Right ventricle myocardium superior (tissue), 1 donor: ENCODE measurements at regions not wholly inside any gene's neighbourhood (a gene's known extent, or its start where the extent isn't known, plus 50 kb on each side); places are given as distances from the start of the nearest gene placed in this dataset.
"Not testable (repeated sequence)": the region's sequence is repeated elsewhere in the genome, so short reads cannot be mapped to it uniquely, and the experiment has no call there.

Source experiments
- ATAC-seq: fragments of 200-7000 bp; cut with Tn5 transposase; one replicate; pipeline ENCODE4 v1.9.1; 2020; ENCODE audit warnings: mild to moderate bottlenecking; ENCODE audit not compliant: poor library complexity
- DNase-seq: peaks from one replicate; pipeline ENCODE4 v3.0.0-alpha.2; 2020
- intact Hi-C: fragments of 100-400 bp; cut with DNase I; formaldehyde crosslinking; loops from one replicate; pipeline ENCODE4 v1.11.2; 2022
- donor health status: DM: no; HTN: yes; CAD: no; lungs with severe emphysema.

GRCh38 chr9:25816439-25816838, 138.2 kb upstream of the TUSC1 start:
- intact Hi-C loops: no loop called here
- ATAC-seq: no peak
- DNase-seq: no peak

- no peak for ATAC-seq
- no peak for DNase-seq
- intact Hi-C loops: no loop called here
Measured at GRCh38 chr9:25814023-25814422, 135.8 kb upstream of the TUSC1 start.

- ATAC-seq: no peak
- no peak for DNase-seq
- intact Hi-C loops: no loop called here
Measured at GRCh38 chr9:25813478-25813877, 135.2 kb upstream of the TUSC1 start.

- intact Hi-C loops: no loop called here
- no peak for DNase-seq
- ATAC-seq: no peak
Measured at GRCh38 chr9:25808554-25808953, 130.3 kb upstream of the TUSC1 start.

- intact Hi-C loops: no loop called here
- ATAC-seq (no peak), DNase-seq (no peak)
Measured at GRCh38 chr9:25804856-25805255, 126.6 kb upstream of the TUSC1 start.

- intact Hi-C loops, DNase-seq, ATAC-seq: not testable (repeated sequence)
Measured at GRCh38 chr9:25801989-25802388, 123.7 kb upstream of the TUSC1 start.

- no peak for ATAC-seq
- intact Hi-C loops: no loop called here
- DNase-seq: no peak
Measured at GRCh38 chr9:25773805-25774204, 95.6 kb upstream of the TUSC1 start.

- ATAC-seq: no peak
- intact Hi-C loops: no loop called here
- no peak for DNase-seq
Measured at GRCh38 chr9:25755951-25756350, 77.7 kb upstream of the TUSC1 start.

- intact Hi-C loops: no loop called here
Measured at GRCh38 chr9:25752398-25752797, 74.2 kb upstream of the TUSC1 start.

GRCh38 chr9:25742256-25742655, 64.0 kb upstream of the TUSC1 start:
- no peak for ATAC-seq
- intact Hi-C loops: no loop called here
- no peak for DNase-seq

More at GRCh38 chr9:25752398-25752797, 74.2 kb upstream of the TUSC1 start:
- ATAC-seq (no peak), DNase-seq (no peak)

GRCh38 chr9:25733336-25733982, 55.2 kb upstream of the TUSC1 start:
- intact Hi-C loops: no loop called here
- DNase-seq: no peak
- ATAC-seq: no peak

GRCh38 chr9:25731895-25732794, 53.9 kb upstream of the TUSC1 start:
- intact Hi-C loops, DNase-seq, ATAC-seq: not testable (repeated sequence)
